Bronchial epithelial cell (primary cell): ENCODE measurements at regions not wholly inside any gene's neighbourhood (a gene's known extent, or its start where the extent isn't known, plus 50 kb on each side); places are given as distances from the start of the nearest gene placed in this dataset.

Experiments
- DNase-seq: peaks from one replicate; pipeline ENCODE4 v3.0.0-alpha.2; 2010; ENCODE audit warnings: low read depth
- FAIRE-seq: peaks from 2 replicates; lab custom pipeline; 2011; peaks lifted over from hg19 to GRCh38; lab: Jason Lieb, UNC
- H3K27me3 ChIP-seq: 2 replicates; pipeline ENCODE4 v1.5.1; 2011; ENCODE audit warnings: low read length; ENCODE audit not compliant: control insufficient read depth, insufficient read depth
- H3K36me3 ChIP-seq: 2 replicates; pipeline ENCODE4 v1.5.1; 2011; ENCODE audit warnings: low read length; ENCODE audit not compliant: control insufficient read depth, insufficient read depth
- H3K4me3 ChIP-seq: 2 replicates; pipeline ENCODE4 v1.5.1; 2011; ENCODE audit warnings: mild to moderate bottlenecking, low read depth, low read length, control low read depth
- TF ChIP-seq, protein P1 (sequence below): IDR thresholded peaks from 2 replicates; pipeline ENCODE4 v1.5.1; 2011; ENCODE audit warnings: mild to moderate bottlenecking, moderate library complexity, low read length, control low read depth, inconsistent platforms; ENCODE audit not compliant: insufficient read depth, severe bottlenecking

DNA sequence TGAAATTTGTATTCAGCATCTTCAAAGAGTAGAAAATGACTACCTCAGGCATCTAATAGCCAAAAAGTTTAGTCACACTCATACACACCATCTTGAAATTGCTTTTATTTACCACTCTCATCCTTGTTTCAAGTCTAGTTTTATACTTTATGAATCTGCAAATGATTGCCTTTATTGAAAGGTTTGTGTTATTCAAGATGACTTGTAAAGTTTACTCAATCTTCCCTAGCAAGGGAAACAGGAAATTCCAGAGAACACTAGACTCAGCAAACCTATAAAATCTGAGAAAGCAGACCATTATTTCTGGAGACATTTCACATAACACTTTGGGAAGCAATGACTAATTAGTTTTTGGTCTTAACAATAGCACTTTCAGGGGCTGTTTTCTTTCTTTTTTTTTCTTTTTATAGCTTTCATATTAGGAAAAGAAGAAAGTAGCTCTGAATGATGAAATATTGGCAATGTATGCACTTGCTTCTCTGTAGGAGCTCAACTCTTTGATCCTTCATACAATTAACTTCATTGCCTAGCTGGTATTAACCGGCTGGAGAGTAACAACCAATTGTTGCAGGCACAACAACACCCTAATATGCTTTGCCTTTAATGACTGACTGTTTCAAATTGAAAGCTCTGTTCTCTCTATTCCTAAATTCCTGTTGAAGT lies 68.9 kb upstream of the HDAC9 start:
- H3K4me3 ChIP-seq: no peak overlapping the region
- H3K36me3 ChIP-seq: no peaks in the 10 kb centered on the region
- FAIRE-seq (no peak), DNase-seq (peak; percentile 67)
- no peaks in the 10 kb centered on the region for H3K27me3 ChIP-seq
- TF ChIP-seq, protein P1, sequence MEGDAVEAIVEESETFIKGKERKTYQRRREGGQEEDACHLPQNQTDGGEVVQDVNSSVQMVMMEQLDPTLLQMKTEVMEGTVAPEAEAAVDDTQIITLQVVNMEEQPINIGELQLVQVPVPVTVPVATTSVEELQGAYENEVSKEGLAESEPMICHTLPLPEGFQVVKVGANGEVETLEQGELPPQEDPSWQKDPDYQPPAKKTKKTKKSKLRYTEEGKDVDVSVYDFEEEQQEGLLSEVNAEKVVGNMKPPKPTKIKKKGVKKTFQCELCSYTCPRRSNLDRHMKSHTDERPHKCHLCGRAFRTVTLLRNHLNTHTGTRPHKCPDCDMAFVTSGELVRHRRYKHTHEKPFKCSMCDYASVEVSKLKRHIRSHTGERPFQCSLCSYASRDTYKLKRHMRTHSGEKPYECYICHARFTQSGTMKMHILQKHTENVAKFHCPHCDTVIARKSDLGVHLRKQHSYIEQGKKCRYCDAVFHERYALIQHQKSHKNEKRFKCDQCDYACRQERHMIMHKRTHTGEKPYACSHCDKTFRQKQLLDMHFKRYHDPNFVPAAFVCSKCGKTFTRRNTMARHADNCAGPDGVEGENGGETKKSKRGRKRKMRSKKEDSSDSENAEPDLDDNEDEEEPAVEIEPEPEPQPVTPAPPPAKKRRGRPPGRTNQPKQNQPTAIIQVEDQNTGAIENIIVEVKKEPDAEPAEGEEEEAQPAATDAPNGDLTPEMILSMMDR: no peak

DNA sequence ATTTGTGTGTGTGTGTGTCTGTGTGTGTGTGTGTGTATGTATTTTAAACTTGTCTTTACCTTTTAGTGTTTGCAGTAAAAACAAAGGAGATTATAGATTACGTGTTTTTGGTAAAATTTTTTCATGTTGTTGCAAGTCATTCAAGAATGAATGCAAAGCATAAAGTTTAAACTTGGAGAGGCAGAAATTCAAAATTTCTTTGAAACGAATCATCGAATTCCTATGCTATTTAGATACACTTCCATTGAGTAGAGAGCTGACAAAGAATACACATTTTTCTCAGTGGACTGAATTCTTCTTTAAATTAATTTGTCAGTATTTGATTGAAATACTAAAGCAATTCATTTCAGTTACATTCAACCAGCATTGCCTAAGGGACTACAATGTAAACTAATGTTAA lies 66.0 kb upstream of the HDAC9 start:
- TF ChIP-seq, protein P1: no peak
- FAIRE-seq (no peak), DNase-seq (peak; percentile 54)
- Histone ChIP-seq H3K4me3 (no peak overlapping the region), H3K36me3 (no peaks in the 10 kb centered on the region), H3K27me3 (no peaks in the 10 kb centered on the region)

DNA sequence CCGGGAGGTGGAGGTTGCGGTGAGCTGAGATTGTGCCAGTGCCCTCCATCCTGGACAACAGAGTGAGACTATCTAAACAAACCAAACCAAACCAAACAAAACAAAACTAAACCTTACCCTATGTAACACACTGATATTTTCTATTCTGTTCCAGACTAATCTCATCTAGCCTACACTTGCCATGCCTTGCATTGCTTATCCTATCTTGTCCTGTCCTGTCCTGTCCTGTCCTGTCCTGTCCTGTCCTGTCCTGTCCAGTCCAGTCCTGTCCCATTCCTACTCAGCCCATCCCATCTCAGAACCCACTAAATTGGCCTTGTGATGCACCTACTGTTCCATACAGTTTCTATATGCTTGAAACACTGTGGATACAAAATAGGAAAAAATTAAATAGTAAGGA lies 64.7 kb upstream of the HDAC9 start:
- Histone ChIP-seq H3K36me3 (no peaks in the 10 kb centered on the region), H3K4me3 (no peak overlapping the region), H3K27me3 (no peaks in the 10 kb centered on the region)
- TF ChIP-seq, protein P1: no peak
- peak; percentile 46 for DNase-seq
- FAIRE-seq: no peak

DNA sequence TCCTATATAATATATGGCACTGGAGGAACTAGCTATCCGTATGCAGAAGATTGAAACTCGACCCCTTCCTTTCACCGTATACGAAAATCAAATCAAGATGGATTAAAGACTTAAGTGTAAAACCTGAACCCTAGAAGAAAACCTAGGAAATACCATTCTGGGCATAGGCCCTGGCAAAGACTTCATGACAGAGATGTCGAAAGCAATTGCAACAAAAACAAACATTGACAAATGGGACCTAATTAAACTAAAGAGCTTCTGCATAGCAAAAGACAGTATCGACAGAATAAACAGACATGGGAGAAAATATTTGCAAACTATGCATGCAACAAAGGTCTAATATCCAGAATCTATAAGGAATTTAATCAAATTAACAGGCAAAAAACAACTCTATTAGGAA lies 61.4 kb upstream of the HDAC9 start:
- H3K4me3 ChIP-seq: no peak overlapping the region
- H3K27me3 ChIP-seq: no peaks in the 10 kb centered on the region
- no peak for DNase-seq
- TF ChIP-seq, protein P1: no peak
- H3K36me3 ChIP-seq: no peaks in the 10 kb centered on the region
- no peak for FAIRE-seq

DNA sequence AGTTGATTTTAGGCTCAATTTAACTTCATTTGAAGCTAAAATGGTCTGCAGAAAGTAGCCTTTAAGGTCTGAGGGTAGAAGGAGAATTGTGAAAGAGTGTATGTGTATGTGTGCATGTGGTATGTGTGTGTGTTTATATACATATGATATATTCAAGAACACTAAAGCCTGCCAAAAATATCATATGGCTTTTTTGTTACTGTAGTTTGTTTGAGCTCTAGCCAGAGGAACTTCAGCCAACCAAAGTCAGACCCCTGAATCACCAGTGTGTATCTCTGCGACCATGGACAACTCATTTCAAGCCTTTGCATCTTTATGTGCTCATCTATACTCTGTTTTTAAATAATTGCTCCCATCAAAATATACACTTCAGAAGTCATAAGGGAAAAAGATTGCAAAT lies 58.4 kb upstream of the HDAC9 start:
- no peak for FAIRE-seq
- no peaks in the 10 kb centered on the region for H3K27me3 ChIP-seq

DNA sequence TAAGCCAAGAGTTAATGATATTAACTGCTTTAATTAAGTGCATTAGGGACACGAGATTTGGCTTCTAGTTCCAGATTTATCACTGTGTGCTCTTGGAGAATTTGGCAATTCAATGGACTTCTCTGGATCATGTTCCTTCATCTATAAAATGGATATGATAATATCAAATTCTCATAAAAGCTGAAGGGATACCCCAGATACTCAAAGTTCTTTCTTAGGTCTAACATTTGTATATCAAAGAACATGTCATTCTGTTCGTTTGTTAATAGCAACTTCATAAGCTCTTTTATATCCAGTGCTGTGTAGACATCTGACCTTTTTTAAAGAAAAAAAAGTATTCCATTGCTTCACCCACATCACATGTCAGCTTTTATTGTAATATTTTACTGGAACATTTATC lies 54.6 kb upstream of the HDAC9 start:
- Histone ChIP-seq H3K36me3 (no peaks in the 10 kb centered on the region), H3K27me3 (no peaks in the 10 kb centered on the region), H3K4me3 (no peak overlapping the region)
- FAIRE-seq (no peak), DNase-seq (no peak)
- TF ChIP-seq, protein P1: no peak

More for the DNA sequence above, 58.4 kb upstream of the HDAC9 start:
- no peak overlapping the region for H3K4me3 ChIP-seq
- TF ChIP-seq, protein P1: no peak
- H3K36me3 ChIP-seq: no peaks in the 10 kb centered on the region
- DNase-seq: no peak
